Urinary bladder (tissue), 3 donors: ENCODE measurements at regions not wholly inside any gene's neighbourhood (a gene's known extent, or its start where the extent isn't known, plus 50 kb on each side); places are given as distances from the start of the nearest gene placed in this dataset.
"Not testable (repeated sequence)": the region's sequence is repeated elsewhere in the genome, so short reads cannot be mapped to it uniquely, and the experiment has no call there.

Experiments used
- DNase-seq: peaks from one replicate; pipeline ENCODE4 v3.0.0-alpha.2; 2015; ENCODE audit errors: extremely low spot score
- H3K27ac ChIP-seq: one replicate; pipeline ENCODE4 v1.5.1; 2013; ENCODE audit warnings: low read depth, mild to moderate bottlenecking, moderate library complexity
- H3K36me3 ChIP-seq: one replicate; pipeline ENCODE4 v1.6.1; 2013; ENCODE audit warnings: mild to moderate bottlenecking, moderate library complexity; ENCODE audit not compliant: insufficient read depth
- H3K4me1 ChIP-seq: one replicate; pipeline ENCODE4 v1.6.1; 2013; ENCODE audit warnings: mild to moderate bottlenecking, moderate library complexity; ENCODE audit not compliant: insufficient read depth
- H3K4me3 ChIP-seq: one replicate; pipeline ENCODE4 v1.5.1; 2013; ENCODE audit warnings: low read depth, low read length
- WGBS: extraction: QIAGEN DNeasy Blood & Tissue Kit; methylation state at CpG from one replicate; pipeline ENCODE4 v1.1.7; 2013; 5-methylcytosine and 5-hydroxymethylcytosine counted together
- donor health status: healthy with polysubstance abuse.
- donor health status: healthy.

DNA sequence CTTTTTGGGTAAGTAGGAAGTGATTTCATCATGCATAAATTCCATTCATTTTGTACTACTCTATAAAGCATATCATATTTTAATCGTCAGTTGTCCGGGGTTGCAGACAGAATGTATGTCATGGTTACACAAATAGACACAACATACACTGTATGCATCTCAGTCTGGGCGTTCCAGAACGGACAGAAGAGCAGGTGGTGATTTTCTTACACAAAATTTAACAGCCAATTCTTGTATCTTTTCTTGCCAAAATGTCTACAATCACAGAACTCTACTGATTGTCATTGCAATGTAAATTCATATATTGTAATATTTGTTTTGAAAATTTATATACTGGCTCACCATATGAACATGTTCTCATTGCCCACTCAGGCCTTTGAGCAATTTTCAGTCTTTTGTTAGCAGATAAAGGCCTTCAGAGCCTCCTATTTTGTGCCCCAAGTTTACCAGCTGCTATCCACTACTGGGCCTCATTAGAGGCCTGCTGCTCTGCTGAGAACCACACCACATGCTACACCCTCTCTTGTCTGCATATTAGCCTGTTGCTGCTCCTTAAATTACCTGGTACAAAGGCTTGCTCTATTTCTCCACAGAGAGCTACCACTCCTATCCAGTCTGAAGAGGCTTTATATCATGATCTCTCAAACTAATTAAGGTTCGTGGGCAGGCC is 61.5 kb downstream of the PRDM13 start:
- 52% methylated on average over 5 of the region's 5 CpGs for WGBS
- no peak for DNase-seq
- H3K27ac ChIP-seq, result no peak overlapping the region
- no peaks in the 10 kb centered on the region for H3K36me3 ChIP-seq
- H3K4me3 ChIP-seq, result no peak overlapping the region
- no peaks in the 10 kb centered on the region for H3K4me1 ChIP-seq

DNA sequence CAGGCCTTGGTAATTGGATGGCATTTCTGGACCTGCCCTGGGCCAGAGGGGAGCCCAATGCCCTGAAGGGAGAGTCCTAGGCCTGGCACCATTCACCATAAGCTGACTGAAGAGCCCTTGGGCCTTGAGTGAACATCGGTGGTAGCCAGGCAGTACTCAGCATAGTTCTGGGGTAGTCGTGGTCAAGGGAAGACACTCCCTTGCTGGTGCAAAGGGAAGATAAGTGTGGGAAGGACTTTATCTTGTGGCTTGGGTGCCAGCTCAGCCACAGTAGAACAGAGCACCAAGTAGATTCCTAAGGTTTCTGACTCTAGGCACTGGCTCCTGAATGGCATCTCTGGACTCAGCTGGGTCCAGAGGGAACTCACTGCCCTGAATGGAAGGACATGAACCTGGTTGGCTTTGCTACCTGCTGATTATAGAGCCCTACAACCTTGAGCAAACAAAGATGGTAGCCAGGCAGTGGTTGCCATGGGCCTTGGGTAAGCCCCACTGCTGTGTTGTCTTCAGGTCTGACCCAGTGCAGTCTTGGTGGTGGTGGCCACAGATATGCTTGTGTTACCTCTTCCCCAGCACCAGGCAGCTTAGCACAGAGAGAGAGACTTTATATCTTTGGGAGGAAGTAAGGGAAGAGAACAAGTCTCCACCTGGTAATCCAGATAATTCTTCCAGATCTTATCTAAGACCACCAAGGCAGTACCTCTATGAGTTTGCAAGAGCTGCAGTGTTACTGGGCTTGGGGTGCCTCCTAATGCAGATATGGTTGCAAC is 83.5 kb downstream of the PRDM13 start:
- H3K36me3 ChIP-seq, result no peaks in the 10 kb centered on the region
- H3K4me1 ChIP-seq, result no peaks in the 10 kb centered on the region
- no peak overlapping the region for H3K4me3 ChIP-seq
- 90% methylated on average over 2 of the region's 2 CpGs for WGBS
- DNase-seq, result no peak
- H3K27ac ChIP-seq, result no peak overlapping the region

DNA sequence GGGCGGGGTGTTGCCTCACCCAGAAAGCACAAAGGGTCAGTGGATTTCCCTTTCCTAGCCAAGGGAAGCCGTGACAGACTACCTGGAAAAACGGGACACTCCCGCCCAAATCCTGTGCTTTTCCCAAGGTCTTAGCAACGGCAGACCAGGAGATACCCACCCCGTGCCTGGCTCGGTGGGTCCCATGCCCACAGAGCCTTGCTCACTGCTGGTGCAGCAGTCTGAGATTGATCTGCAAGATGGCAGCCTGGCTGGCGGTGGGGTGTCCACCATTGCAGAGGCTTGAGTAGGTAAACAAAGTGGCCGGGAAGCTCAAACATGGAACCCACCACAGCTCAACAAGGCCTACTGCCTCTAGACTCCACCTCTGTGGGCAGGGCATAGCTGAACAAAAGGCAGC is 95.7 kb downstream of the PRDM13 start:
- DNase-seq, H3K36me3 ChIP-seq, H3K4me1 ChIP-seq, H3K4me3 ChIP-seq, H3K27ac ChIP-seq: not testable (repeated sequence)
- 89% methylated on average over 9 of the region's 9 CpGs for WGBS

DNA sequence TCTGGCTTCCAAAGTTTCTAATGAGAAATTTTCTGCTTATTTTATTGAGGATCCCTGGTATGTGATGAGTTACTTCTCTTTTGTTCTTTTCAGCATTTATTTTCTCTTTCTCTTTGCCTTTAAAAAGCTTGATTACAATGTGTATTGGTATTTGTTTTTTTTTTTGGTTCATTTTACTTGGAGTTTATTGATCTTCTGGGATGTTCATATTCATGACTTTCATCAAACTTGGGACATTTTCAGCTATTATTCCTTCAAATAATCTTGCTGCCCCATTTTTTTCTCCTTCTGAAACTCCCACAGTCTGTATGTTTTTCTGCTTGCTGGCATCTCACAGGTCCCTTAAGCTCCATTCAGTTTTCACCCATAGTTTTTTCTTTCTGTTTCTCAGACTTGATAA is 102.4 kb downstream of the PRDM13 start:
- Histone ChIP-seq H3K36me3 (no peaks in the 10 kb centered on the region), H3K27ac (no peak overlapping the region)

DNA sequence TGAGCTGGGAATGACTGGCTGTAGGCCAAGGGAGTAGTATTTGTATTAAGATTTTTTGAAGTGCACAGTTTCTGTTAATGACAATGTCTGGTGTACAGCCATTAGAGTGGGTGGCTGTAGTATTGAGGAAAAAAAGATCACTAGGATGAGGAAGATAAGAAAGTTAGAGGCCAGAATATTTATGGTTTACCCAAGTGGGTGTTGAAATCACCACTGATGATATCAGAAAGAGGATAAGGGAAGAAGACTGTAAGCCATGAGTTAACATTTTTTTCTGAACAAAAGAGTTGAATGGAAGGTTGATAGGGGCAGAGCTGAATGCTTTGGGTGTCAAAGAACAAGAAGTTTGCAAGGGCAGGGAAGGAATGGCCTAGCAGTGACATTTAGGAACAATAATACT is 104.7 kb downstream of the PRDM13 start:
- H3K27ac ChIP-seq, result no peak overlapping the region
- DNase-seq, result no peak
- no peaks in the 10 kb centered on the region for H3K36me3 ChIP-seq

More for the DNA sequence above, 102.4 kb downstream of the PRDM13 start:
- DNase-seq, result no peak
- Histone ChIP-seq H3K4me1 (no peaks in the 10 kb centered on the region), H3K4me3 (no peak overlapping the region)

DNA sequence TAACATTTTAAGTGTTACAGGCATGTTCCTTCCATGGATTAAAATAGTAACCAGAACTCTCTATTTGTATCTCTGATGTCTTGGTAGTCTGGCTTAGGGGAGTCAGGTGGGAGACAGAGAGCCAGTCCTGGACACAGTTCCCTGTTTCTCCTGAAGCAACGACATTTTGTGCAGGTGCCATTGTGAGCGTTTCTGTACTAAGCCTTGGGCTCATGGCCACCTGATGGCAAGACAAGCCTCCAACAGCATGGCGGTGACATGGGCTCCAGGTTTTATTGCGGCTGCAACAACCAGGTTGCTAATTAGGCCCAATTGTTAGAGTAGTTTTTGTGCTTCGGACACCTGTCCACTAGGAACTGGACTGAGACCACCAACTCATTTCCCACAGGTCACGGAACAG is 105.3 kb downstream of the PRDM13 start:
- Histone ChIP-seq H3K4me3 (no peak overlapping the region), H3K27ac (no peak overlapping the region), H3K4me1 (no peaks in the 10 kb centered on the region), H3K36me3 (no peaks in the 10 kb centered on the region)
- no peak for DNase-seq
- 84% methylated on average over 6 of the region's 6 CpGs for WGBS

More for the DNA sequence above, 104.7 kb downstream of the PRDM13 start:
- Histone ChIP-seq H3K4me1 (no peaks in the 10 kb centered on the region), H3K4me3 (no peak overlapping the region)

DNA sequence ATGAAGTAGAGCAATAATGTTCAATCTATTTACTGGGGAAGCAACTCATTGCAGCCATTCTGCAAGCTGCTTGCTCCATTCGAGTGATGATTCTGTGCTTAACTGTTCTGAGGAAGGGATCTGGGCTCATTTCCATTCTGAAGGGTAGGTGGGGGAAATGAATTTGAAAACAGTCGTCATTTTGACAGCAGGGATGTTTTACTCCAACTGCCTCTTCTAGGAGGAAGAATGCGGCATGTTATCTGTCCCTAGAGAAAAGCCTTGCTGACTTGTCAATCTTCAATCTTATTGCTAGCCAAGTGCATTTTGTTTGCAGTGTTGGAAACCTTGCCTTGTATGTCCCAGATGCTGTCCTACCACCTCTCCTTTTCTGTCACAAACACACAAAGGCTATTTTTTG is 105.9 kb downstream of the PRDM13 start:
- no peak for DNase-seq
- H3K27ac ChIP-seq, result no peak overlapping the region
- no peaks in the 10 kb centered on the region for H3K4me1 ChIP-seq
- WGBS, result 41% methylated on average over 3 of the region's 3 CpGs
- no peaks in the 10 kb centered on the region for H3K36me3 ChIP-seq
- H3K4me3 ChIP-seq, result no peak overlapping the region

DNA sequence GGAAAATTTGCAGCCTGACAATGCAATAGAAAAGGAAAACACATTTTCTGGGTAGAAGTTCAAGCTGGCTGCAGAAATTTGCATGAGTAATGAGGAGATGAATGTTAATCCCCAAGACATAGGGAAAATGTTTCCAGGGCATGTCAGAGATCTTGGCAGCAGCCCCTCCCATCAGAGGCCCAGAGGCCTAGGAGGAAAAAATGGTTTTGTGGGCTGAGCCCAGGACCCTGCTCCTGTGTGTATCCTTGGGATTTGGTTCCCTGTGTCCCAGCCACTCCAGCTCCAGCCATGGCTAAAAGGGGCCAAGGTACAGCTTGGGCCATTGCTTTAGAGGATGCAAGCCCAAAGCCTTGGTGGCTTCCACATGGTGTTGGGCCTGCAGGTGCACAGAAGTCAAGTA is 115.4 kb downstream of the PRDM13 start:
- not testable (repeated sequence) for H3K4me3 ChIP-seq, H3K27ac ChIP-seq, DNase-seq, H3K36me3 ChIP-seq, H3K4me1 ChIP-seq

DNA sequence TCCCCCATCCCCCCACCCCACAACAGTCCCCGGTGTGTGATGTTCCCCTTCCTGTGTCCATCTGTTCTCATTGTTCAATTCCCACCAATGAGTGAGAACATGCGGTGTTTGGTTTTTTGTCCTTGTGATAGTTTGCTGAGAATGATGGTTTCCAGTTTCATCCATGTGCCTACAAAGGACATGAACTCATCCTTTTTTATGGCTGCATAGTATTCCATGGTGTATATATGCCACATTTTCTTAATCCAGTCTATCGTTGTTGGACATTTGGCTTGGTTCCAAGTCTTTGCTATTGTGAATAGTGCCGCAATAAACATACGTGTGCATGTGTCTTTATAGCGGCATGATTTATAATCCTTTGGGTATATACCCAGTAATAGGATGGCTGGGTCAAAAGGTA is 123.6 kb downstream of the PRDM13 start:
- H3K4me3 ChIP-seq, H3K4me1 ChIP-seq, H3K27ac ChIP-seq, DNase-seq, H3K36me3 ChIP-seq: not testable (repeated sequence)
- WGBS, result 85% methylated on average over 6 of the region's 6 CpGs

DNA sequence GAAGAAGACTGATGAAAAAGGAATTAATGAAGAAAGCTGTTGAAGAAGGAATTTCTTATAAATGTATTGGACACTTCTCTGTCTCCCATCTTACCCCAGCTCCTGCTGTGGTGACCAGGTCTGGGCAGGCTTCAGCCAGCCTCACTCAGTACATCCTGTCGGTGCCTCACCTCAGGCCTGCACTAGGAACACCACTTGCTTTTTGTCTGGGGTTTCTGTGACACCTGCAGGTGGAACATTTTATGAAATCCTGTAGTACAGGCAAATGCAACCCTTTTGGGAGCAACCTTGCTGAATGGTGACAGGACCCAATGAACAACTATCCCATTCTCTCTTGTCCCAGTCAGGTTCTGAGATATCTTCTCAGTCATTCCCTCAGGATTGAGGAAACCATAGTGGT is 129.7 kb downstream of the PRDM13 start:
- 44% methylated on average over 1 of the region's 1 CpG for WGBS
- no peak for DNase-seq
- Histone ChIP-seq H3K27ac (no peak overlapping the region), H3K4me1 (no peaks in the 10 kb centered on the region), H3K36me3 (no peaks in the 10 kb centered on the region), H3K4me3 (no peak overlapping the region)

DNA sequence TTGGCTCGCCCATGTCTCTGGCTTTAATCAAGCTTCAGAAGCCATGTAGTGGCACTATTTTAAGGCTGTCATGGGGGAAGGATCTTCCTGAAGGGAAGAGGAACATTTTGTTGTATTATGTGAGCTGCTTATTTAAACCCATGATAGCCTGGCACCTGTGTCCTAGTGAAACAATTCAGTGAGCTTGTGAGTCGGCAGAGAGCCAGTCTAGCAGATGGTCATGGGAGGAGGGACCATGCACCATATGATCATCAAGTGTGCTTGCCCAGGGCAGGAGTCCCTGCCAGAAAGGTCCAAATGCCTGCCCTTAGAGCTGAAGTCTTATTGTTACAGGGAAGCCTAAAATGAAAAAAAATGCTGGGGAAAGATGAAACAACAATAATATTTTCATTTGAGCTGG is 132.9 kb downstream of the PRDM13 start:
- no peaks in the 10 kb centered on the region for H3K36me3 ChIP-seq
- no peak overlapping the region for H3K27ac ChIP-seq
- no peak for DNase-seq
- no peaks in the 10 kb centered on the region for H3K4me1 ChIP-seq
- no peak overlapping the region for H3K4me3 ChIP-seq
- 50% methylated on average over 2 of the region's 2 CpGs for WGBS

DNA sequence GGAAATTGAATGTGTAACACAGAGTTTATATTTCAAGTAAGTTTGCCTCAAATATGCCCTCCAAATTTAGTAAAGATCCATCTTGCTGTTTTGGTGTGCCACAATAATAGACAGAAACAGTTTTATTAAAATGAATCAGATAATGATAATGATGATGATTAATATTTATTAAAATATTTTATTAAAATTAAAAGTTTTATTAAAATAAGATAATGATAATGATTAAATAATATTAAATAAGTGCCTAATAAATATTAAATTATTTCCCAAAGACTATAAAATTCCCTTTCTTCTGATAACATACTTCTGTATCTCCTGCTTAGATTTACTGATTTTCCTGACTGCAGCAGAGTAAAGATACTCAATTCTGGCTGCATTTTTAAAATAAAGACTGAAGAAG is 134.5 kb downstream of the PRDM13 start:
- no peak for DNase-seq
- H3K4me1 ChIP-seq, result no peaks in the 10 kb centered on the region
- no peak overlapping the region for H3K4me3 ChIP-seq
- no peak overlapping the region for H3K27ac ChIP-seq
- H3K36me3 ChIP-seq, result no peaks in the 10 kb centered on the region

DNA sequence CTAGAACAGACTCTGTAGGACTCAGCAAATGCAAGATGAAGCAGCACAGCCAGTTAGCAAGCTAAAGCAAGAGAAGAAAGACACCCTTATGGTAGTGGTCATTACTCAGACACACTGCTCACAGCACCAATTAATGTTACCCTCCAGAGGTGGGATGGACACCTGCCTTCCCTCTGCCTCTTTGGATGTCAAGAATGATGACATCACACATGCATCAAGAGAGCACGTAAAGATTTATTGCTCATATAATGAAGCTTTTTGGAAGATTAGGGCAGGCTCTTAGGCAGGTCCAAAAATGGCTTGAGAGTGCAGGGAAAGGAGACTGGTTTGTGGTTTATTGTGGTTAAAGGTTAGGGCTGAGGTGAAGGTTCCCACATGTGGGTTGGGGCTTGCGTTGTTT is 137.0 kb downstream of the PRDM13 start:
- 59% methylated on average over 2 of the region's 2 CpGs for WGBS
- H3K36me3 ChIP-seq, result no peaks in the 10 kb centered on the region

DNA sequence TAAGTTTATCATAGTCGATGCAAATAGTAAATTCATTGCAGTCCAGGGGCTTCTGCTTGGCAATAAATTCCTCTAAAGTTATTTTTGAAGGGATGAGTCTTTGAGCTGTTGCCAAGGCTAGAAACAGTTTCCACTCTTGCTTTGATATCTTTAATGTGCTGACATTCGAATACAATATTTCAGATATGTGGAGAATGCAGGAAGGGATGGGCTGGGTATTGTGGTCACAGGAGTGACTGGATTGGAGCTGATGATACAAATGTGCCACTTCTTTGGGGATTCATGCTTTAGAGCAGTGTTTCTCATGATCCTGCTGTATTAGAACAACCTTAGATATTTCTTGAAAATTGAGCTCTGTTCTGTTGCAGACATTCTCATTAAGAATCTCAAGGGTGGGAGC is 139.0 kb downstream of the PRDM13 start:
- no peak for DNase-seq
- no peak overlapping the region for H3K27ac ChIP-seq
- H3K4me1 ChIP-seq, result no peaks in the 10 kb centered on the region
- no peaks in the 10 kb centered on the region for H3K36me3 ChIP-seq
- WGBS, result 20% methylated on average over 2 of the region's 2 CpGs
- H3K4me3 ChIP-seq, result no peak overlapping the region

More for the DNA sequence above, 137.0 kb downstream of the PRDM13 start:
- H3K4me1 ChIP-seq, result no peaks in the 10 kb centered on the region
- H3K27ac ChIP-seq, result no peak overlapping the region
- no peak for DNase-seq
- no peak overlapping the region for H3K4me3 ChIP-seq
